ENCODE measurements at regions not wholly inside any gene's neighbourhood (a gene's known extent, or its start where the extent isn't known, plus 50 kb on each side); places are given as distances from the start of the nearest gene placed in this dataset.

DNA sequence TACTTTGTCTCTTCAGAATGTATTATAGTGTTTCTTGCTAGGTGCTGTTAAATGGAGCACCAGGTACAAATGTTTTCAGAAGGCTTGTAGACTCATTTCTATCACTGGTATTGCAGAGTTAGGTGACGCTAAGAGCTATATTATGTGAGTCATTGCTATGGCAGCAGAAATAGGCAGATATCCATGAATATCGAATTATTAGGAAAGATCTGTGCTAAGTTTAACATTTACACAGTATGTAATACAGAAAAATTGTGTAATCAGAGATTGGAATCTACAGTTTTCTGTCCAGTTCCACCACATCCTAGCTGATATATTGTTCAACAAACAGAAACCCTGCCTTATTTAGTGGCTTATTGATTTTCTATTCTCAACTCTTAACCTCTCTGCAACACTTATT is 1025.5 kb downstream of the STIM2 start:
- no peak for TF ChIP-seq EZH2 (IDR thresholded peaks at IDR 0.05; ENCODE audit: low read depth)
- TF ChIP-seq, protein P1, sequence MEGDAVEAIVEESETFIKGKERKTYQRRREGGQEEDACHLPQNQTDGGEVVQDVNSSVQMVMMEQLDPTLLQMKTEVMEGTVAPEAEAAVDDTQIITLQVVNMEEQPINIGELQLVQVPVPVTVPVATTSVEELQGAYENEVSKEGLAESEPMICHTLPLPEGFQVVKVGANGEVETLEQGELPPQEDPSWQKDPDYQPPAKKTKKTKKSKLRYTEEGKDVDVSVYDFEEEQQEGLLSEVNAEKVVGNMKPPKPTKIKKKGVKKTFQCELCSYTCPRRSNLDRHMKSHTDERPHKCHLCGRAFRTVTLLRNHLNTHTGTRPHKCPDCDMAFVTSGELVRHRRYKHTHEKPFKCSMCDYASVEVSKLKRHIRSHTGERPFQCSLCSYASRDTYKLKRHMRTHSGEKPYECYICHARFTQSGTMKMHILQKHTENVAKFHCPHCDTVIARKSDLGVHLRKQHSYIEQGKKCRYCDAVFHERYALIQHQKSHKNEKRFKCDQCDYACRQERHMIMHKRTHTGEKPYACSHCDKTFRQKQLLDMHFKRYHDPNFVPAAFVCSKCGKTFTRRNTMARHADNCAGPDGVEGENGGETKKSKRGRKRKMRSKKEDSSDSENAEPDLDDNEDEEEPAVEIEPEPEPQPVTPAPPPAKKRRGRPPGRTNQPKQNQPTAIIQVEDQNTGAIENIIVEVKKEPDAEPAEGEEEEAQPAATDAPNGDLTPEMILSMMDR (conservative IDR thresholded peaks at IDR 0.05): no peak
